GM23248 (cell line): ENCODE measurements at regions not wholly inside any gene's neighbourhood (a gene's known extent, or its start where the extent isn't known, plus 50 kb on each side); places are given as distances from the start of the nearest gene placed in this dataset.

Source experiments
- DNase-seq: peaks from one replicate; pipeline ENCODE4 v3.0.0-alpha.2; 2015
- H2AFZ ChIP-seq: fragments of 200-600 bp; sonication (generic); 2 replicates; pipeline ENCODE4 v1.6.1; 2016; ENCODE audit warnings: antibody characterized with exemption
- H3F3A ChIP-seq: fragments of 200-600 bp; sonication (generic); 2 replicates; pipeline ENCODE4 v1.6.1; 2016; ENCODE audit warnings: mild to moderate bottlenecking, antibody characterized with exemption, mixed run types; ENCODE audit not compliant: insufficient read depth
- H3K27ac ChIP-seq: fragments of 200-600 bp; sonication (generic); 2 replicates; pipeline ENCODE4 v1.5.1; 2016; ENCODE audit warnings: mild to moderate bottlenecking
- H3K27me3 ChIP-seq: fragments of 200-600 bp; sonication (generic); replicated peaks from 2 replicates; pipeline ENCODE4 v1.6.1; 2016; ENCODE audit warnings: mild to moderate bottlenecking; ENCODE audit not compliant: insufficient read depth
- H3K36me3 ChIP-seq: fragments of 200-600 bp; sonication (generic); 2 replicates; pipeline ENCODE4 v1.6.1; 2016; ENCODE audit warnings: low read depth, mild to moderate bottlenecking
- H3K4me1 ChIP-seq: fragments of 200-600 bp; sonication (generic); 2 replicates; pipeline ENCODE4 v1.6.1; 2016; ENCODE audit warnings: mild to moderate bottlenecking; ENCODE audit not compliant: insufficient read depth
- H3K4me2 ChIP-seq: fragments of 200-600 bp; sonication (generic); one replicate; pipeline ENCODE4 v1.6.1; 2016; ENCODE audit warnings: mild to moderate bottlenecking; ENCODE audit not compliant: unreplicated experiment
- H3K4me3 ChIP-seq: fragments of 200-600 bp; sonication (generic); 2 replicates; pipeline ENCODE4 v1.5.1; 2016; ENCODE audit warnings: mild to moderate bottlenecking
- H3K79me2 ChIP-seq: fragments of 200-600 bp; sonication (generic); 2 replicates; pipeline ENCODE4 v1.6.1; 2016; ENCODE audit warnings: mild to moderate bottlenecking; ENCODE audit not compliant: insufficient read depth
- H3K9ac ChIP-seq: fragments of 200-600 bp; sonication (generic); 2 replicates; pipeline ENCODE4 v1.6.1; 2016; ENCODE audit warnings: mild to moderate bottlenecking
- H3K9me2 ChIP-seq: fragments of 200-600 bp; sonication (generic); 2 replicates; pipeline ENCODE4 v1.6.1; 2016; ENCODE audit warnings: mixed run types, mild to moderate bottlenecking, moderate library complexity; ENCODE audit not compliant: insufficient read depth
- H3K9me3 ChIP-seq: fragments of 200-600 bp; sonication (generic); one replicate; pipeline ENCODE4 v1.6.1; 2017; ENCODE audit warnings: low read depth
- H4K20me1 ChIP-seq: fragments of 200-600 bp; sonication (generic); 2 replicates; pipeline ENCODE4 v1.6.0; 2016; ENCODE audit not compliant: insufficient read depth
- EZH2 ChIP-seq: fragments of 200-600 bp; sonication (generic); IDR thresholded peaks from 2 replicates; pipeline ENCODE4 v1.6.1; 2018; ENCODE audit warnings: antibody characterized with exemption, mild to moderate bottlenecking; ENCODE audit not compliant: insufficient read depth, poor library complexity, severe bottlenecking
- EZH2phosphoT487 ChIP-seq: fragments of 200-600 bp; sonication (generic); IDR thresholded peaks from 2 replicates; pipeline ENCODE4 v1.6.1; 2018; ENCODE audit warnings: antibody characterized with exemption, moderate library complexity, mild to moderate bottlenecking, low read depth; ENCODE audit not compliant: insufficient read depth
- WGBS, 2 experiments: methylation state at CpG; one replicate each; pipeline ENCODE4 v1.1.6; 2015 to 2017; ENCODE audit warnings: low lambda C conversion rate in 2 of 2, low coverage in 1 of 2; ENCODE audit errors: missing lambda C conversion rate in 2 of 2; 5-methylcytosine and 5-hydroxymethylcytosine counted together
- in situ Hi-C: fragments of 300-500 bp; cut with MboI; formaldehyde crosslinking; loops from 2 replicates; pipeline ENCODE4 v1.15.0; 2020

DNA sequence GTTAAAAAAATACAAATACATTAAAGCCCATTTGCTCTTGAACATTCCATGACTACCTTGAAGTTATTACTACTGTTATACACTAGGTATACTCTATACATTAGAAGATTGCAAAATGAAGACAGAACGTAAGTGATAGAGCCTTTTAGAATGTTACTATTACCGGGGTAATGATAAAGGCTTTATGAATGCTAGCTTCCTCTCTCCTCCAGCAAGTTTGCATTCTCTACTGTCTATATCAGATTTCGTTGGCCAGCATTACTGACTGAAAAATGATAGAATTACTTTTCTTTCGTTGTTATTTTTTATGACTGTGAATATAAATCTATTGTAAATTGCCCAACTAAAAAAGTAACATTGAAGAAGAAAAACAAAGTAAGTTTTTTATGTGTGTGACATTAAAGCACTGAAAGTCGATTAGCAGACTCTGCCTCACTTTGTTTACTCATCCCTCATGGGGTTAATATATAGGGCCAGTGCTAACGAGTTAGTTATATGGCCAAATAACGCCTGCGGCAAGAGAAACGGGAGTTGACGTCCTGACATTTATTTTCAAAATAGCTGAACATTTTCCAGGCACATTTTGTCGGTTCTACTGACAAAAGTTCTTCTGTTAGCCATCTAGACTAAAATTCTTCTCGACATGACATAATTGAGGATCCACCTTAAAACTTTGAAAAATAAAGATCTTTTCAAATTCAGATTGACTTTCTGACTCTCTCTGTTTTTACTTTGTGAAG lies 163.8 kb upstream of the KITLG start:
- peak; percentile 13 for DNase-seq
- H3K27ac ChIP-seq, result no peak overlapping the region
- no peak overlapping the region for H3K4me2 ChIP-seq
- no peaks in the 10 kb centered on the region for H3K9me3 ChIP-seq
- peaks cover 18% of the 10 kb centered on the region for H3K4me1 ChIP-seq
- no peak overlapping the region for H3K4me3 ChIP-seq
- H3K9ac ChIP-seq, result no peak overlapping the region
- no peaks in the 10 kb centered on the region for H3K36me3 ChIP-seq
- in situ Hi-C loops, result no loop called here
- H4K20me1 ChIP-seq, result no peaks in the 10 kb centered on the region
- no peak for TF ChIP-seq EZH2
- TF ChIP-seq EZH2phosphoT487, result no peak
- H3K9me2 ChIP-seq, result no peaks in the 10 kb centered on the region
- peak overlapping the region; percentile 35 for H2AFZ ChIP-seq
- WGBS, 2 experiments, result 56 to 61% methylated on average over 12 of the region's 12 CpGs
- no peaks in the 10 kb centered on the region for H3F3A ChIP-seq
- no peaks in the 10 kb centered on the region for H3K79me2 ChIP-seq
- H3K27me3 ChIP-seq, result no peaks in the 10 kb centered on the region

DNA sequence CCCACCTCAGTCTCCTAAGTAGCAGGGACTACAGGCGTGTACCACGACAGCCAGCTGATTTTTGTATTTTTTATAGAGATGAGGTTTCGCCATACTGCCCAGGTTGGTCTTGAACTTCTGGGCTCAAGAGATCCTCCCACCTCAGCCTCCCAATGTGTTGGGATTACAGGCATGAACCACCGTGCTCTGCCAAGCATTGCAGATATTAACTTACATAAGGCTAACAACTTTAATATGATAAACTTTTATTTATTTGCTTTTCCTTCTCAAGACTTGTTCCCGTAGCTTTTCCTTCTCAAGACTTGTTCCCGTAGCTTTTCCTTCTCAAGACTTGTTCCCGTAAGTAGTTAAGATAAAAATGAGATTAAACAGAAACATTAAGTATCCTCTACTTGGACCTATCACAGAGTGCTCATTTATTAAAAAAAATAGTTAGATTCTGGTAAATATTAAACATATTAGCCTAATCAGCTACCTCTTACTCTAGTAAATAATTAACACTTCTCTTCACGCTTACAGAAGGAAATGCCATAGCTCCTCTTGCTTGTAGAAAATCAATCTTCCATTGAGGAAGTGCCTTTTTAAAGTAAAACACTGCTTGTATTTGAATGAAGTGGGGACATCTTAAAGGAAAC lies 157.7 kb upstream of the KITLG start:
- Histone ChIP-seq H3K9me2 (no peaks in the 10 kb centered on the region), H3K4me1 (no peaks in the 10 kb centered on the region), H3K36me3 (no peaks in the 10 kb centered on the region), H3K4me3 (no peak overlapping the region), H3F3A (no peaks in the 10 kb centered on the region), H3K27ac (no peak overlapping the region), H2AFZ (no peak overlapping the region), H4K20me1 (no peaks in the 10 kb centered on the region), H3K9ac (no peak overlapping the region), H3K9me3 (no peaks in the 10 kb centered on the region), H3K4me2 (no peak overlapping the region), H3K79me2 (no peaks in the 10 kb centered on the region), H3K27me3 (no peaks in the 10 kb centered on the region)
- WGBS, 2 experiments, result 95 to 97% methylated on average over 8 of the region's 8 CpGs
- in situ Hi-C loops, result no loop called here
- TF ChIP-seq EZH2phosphoT487 (no peak), EZH2 (no peak)
- DNase-seq, result no peak

DNA sequence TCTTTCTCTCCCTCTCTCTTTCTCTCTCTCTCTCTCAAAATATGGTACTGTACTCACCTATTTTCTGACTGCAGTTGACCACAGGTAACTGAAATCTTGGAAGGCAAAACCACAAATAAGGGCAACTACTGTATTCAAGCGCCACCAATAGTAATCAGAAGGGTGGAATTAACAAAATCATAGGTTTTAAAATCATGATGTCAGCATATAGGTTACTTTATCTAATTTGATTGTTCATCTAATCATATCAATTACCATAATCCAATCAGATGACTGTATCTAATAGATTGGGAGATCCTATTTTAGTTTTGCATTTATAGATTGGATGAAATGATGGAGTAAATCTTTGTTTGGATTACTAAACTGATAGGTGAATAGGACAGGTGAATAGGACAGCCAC lies 155.8 kb upstream of the KITLG start:
- 95 to 100% methylated on average over 1 of the region's 1 CpG for WGBS, 2 experiments
- H3K4me1 ChIP-seq, result no peaks in the 10 kb centered on the region
- no peak for DNase-seq
- no peak overlapping the region for H3K4me2 ChIP-seq
- no peaks in the 10 kb centered on the region for H3K9me2 ChIP-seq
- no peak overlapping the region for H3K27ac ChIP-seq
- no peak overlapping the region for H3K9ac ChIP-seq
- no peaks in the 10 kb centered on the region for H3K27me3 ChIP-seq
- no peaks in the 10 kb centered on the region for H4K20me1 ChIP-seq
- in situ Hi-C loops, result no loop called here
- H3K79me2 ChIP-seq, result no peaks in the 10 kb centered on the region
- H3F3A ChIP-seq, result no peaks in the 10 kb centered on the region
- no peak for TF ChIP-seq EZH2
- no peak for TF ChIP-seq EZH2phosphoT487
- no peak overlapping the region for H3K4me3 ChIP-seq
- H2AFZ ChIP-seq, result no peak overlapping the region
- no peaks in the 10 kb centered on the region for H3K36me3 ChIP-seq
- H3K9me3 ChIP-seq, result no peaks in the 10 kb centered on the region

DNA sequence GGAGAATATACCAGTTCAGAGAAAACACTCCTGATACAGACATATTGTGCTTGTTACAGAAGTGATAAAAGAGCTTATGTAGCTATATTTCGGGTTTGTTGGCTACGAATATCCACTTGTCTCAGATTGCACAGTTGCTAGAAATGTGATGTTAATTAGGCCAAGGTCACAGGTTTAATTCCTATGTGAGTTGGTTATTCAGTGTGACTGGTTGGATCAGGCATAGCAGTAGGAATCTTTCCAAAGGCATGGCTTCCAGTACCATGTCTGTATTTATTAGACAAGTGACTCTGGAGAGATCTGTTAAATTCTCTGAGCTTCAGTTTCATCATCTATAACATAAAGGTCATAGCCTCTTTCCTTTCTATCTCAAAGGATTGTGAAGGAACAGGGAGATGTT lies 152.7 kb upstream of the KITLG start:
- H3K27ac ChIP-seq, result no peak overlapping the region
- in situ Hi-C loops, result no loop called here
- no peaks in the 10 kb centered on the region for H3K79me2 ChIP-seq
- DNase-seq, result no peak
- no peaks in the 10 kb centered on the region for H3K4me1 ChIP-seq
- no peak overlapping the region for H2AFZ ChIP-seq
- TF ChIP-seq EZH2phosphoT487 (no peak), EZH2 (no peak)
- H3K4me3 ChIP-seq, result no peak overlapping the region
- no peaks in the 10 kb centered on the region for H3K9me2 ChIP-seq
- no peaks in the 10 kb centered on the region for H3F3A ChIP-seq
- no peaks in the 10 kb centered on the region for H3K27me3 ChIP-seq
- no peak overlapping the region for H3K4me2 ChIP-seq
- H3K9me3 ChIP-seq, result no peaks in the 10 kb centered on the region
- H3K36me3 ChIP-seq, result no peaks in the 10 kb centered on the region
- 69 to 74% methylated on average over 2 of the region's 2 CpGs for whole genome bisulfite sequencing, 2 experiments
- no peaks in the 10 kb centered on the region for H4K20me1 ChIP-seq
- H3K9ac ChIP-seq, result no peak overlapping the region

DNA sequence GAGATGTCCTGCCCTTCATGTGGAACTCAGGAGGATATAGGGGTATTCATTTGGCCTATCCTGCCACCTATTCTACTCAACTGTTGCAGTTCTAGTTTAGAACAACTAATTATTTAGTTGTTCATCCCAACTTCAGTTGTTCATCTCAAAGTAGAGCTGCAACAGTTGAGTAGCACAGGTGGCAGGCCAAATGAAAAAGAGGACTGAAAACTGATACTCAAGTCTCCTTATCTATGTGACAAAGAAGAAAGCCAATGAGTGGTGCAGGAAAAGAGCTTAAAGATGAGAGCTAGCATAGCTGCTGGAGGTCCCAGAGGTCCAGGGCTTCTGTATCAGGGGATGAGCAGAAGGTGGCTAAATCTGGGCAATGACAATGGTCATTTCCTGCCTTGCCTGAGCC lies 148.9 kb upstream of the KITLG start:
- H3K9me3 ChIP-seq, result no peaks in the 10 kb centered on the region
- H3K79me2 ChIP-seq, result no peaks in the 10 kb centered on the region
- TF ChIP-seq EZH2phosphoT487, result no peak
- no peak for TF ChIP-seq EZH2
- H3K36me3 ChIP-seq, result no peaks in the 10 kb centered on the region
- in situ Hi-C loops, result no loop called here
- peaks cover 24% of the 10 kb centered on the region for H3K4me1 ChIP-seq
- no peak for DNase-seq
- H3K4me2 ChIP-seq, result no peak overlapping the region
- H3K9ac ChIP-seq, result no peak overlapping the region
- no peaks in the 10 kb centered on the region for H3K27me3 ChIP-seq
- H2AFZ ChIP-seq, result no peak overlapping the region
- H3K9me2 ChIP-seq, result no peaks in the 10 kb centered on the region; the same call in 1 of the 2 replicates
- H3F3A ChIP-seq, result peaks cover 15% of the 10 kb centered on the region
- no peak overlapping the region for H3K27ac ChIP-seq
- no peaks in the 10 kb centered on the region for H4K20me1 ChIP-seq
- H3K4me3 ChIP-seq, result no peak overlapping the region
